GM18520 (cell line): ENCODE measurements at regions not wholly inside any gene's neighbourhood (a gene's known extent, or its start where the extent isn't known, plus 50 kb on each side); places are given as distances from the start of the nearest gene placed in this dataset.
"Not testable (repeated sequence)": the region's sequence is repeated elsewhere in the genome, so short reads cannot be mapped to it uniquely, and the experiment has no call there.

Source experiments
- ATAC-seq: cut with Tn5 transposase; IDR thresholded peaks from one replicate; pipeline ENCODE4 v1.9.1; 2021; ENCODE audit not compliant: unreplicated experiment

GRCh38 chr12:28770322-28770721 is 378.8 kb upstream of the FAR2 start:
- ATAC-seq, result no peak

- no peak for ATAC-seq
Observed at GRCh38 chr12:28771968-28772367, 377.1 kb upstream of the FAR2 start.

GRCh38 chr12:28775556-28775955 is 373.5 kb upstream of the FAR2 start:
- no peak for ATAC-seq

GRCh38 chr12:28776220-28776619 is 372.9 kb upstream of the FAR2 start:
- ATAC-seq, result no peak

- no peak for ATAC-seq
Observed at GRCh38 chr12:28776913-28777422, 372.1 kb upstream of the FAR2 start.

GRCh38 chr12:28777603-28778365 is 371.3 kb upstream of the FAR2 start:
- no peak for ATAC-seq

GRCh38 chr12:28780096-28780495 is 369.0 kb upstream of the FAR2 start:
- ATAC-seq, result no peak

GRCh38 chr12:28780960-28781359 is 368.1 kb upstream of the FAR2 start:
- no peak for ATAC-seq

GRCh38 chr12:28781671-28782652 is 367.1 kb upstream of the FAR2 start:
- no peak for ATAC-seq

GRCh38 chr12:28782812-28783211 is 366.3 kb upstream of the FAR2 start:
- no peak for ATAC-seq

- ATAC-seq, result no peak
Observed at GRCh38 chr12:28787151-28787550, 361.9 kb upstream of the FAR2 start.

- ATAC-seq, result not testable (repeated sequence)
Observed at GRCh38 chr12:28788256-28788655, 360.8 kb upstream of the FAR2 start.

- ATAC-seq, result no peak
Observed at GRCh38 chr12:28793581-28794151, 355.4 kb upstream of the FAR2 start.

GRCh38 chr12:28794211-28794610 is 354.9 kb upstream of the FAR2 start:
- no peak for ATAC-seq

GRCh38 chr12:28794786-28795185 is 354.3 kb upstream of the FAR2 start:
- ATAC-seq, result no peak

GRCh38 chr12:28795311-28795710 is 353.8 kb upstream of the FAR2 start:
- no peak for ATAC-seq

GRCh38 chr12:28799348-28799747 is 349.7 kb upstream of the FAR2 start:
- no peak for ATAC-seq

- peak; percentile 52 for ATAC-seq
Observed at GRCh38 chr12:28800129-28800528, 348.9 kb upstream of the FAR2 start.

GRCh38 chr12:28802706-28803438 is 346.2 kb upstream of the FAR2 start:
- ATAC-seq, result no peak

- no peak for ATAC-seq
Observed at GRCh38 chr12:28807535-28807934, 341.5 kb upstream of the FAR2 start.

GRCh38 chr12:28811457-28811856 is 337.6 kb upstream of the FAR2 start:
- no peak for ATAC-seq
